ENCODE measurements at regions not wholly inside any gene's neighbourhood (a gene's known extent, or its start where the extent isn't known, plus 50 kb on each side); places are given as distances from the start of the nearest gene placed in this dataset.

DNA sequence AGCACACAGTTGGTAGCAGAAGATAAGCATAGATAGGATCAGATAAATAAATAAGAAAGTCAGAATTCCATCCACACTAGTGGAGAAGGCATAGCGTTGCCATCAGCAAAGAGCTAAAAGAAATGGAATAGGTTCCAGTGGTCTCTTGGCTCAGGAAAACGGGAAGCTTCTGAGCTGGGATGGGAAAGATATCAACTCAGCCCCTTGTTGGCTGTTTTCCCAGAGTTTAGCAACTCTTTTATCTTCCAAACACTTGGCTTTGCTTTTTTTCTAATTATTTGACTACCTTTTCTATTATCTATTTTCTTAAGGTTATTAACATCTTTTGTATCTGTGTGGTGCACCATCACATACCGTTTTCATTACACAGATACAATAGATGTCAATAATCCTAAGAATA, 445.7 kb upstream of the TRPC7 start:
- no peak for DNase-seq (ENCODE audit: low spot score)

DNA sequence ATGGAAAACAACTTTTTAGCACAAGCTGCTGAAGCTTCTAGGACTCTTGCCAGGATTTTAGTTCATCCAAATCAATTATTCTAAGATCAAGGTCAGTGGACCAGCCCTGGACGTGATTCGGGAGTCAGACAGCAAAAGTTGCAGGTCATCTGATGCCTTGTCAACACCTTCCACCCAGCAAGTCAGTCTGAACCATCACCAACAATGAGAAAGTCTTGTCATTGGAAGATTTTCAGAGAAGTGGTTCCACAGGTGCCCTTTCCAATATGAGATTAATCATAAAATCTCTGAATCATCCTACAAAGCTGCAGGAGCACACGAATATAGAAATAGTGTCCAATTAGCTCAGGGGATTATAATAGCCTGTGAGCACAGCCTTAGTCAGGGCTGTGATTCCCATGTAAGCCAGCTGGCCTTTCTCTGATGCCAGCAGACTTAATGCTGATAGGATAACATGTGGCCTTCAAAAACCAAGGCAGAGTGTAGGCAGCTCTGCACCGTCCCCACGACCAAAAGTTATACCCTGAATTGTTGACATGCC, 445.0 kb upstream of the TRPC7 start:
- peak; percentile 58 for DNase-seq (ENCODE audit: low spot score)

DNA sequence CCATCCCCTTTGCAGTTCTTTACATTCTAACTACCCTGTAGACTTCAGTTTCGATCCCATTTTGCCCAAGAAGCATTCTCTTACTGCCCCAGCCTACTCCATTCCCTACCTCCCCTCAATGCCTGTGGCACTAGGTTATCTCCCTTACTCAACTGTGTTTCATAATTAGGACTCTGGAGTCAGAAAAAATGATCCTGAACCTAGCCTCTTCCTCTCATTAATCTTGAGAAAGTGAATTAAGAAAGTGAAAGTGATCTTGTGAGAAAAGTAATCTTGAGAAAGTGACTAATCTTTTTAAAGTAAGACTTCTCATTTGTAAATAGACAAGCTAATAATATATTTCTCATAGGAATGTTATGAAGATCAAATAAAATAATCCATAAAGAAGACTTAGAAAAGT, 444.0 kb upstream of the TRPC7 start:
- no peak for DNase-seq (ENCODE audit: low spot score)

- DNase-seq (ENCODE audit: low spot score): no peak
Observed at GRCh38 chr5:136808756-136809155, 443.4 kb upstream of the TRPC7 start.

- DNase-seq (ENCODE audit: low spot score): no peak
Observed at GRCh38 chr5:136805466-136805865, 440.1 kb upstream of the TRPC7 start.

DNA sequence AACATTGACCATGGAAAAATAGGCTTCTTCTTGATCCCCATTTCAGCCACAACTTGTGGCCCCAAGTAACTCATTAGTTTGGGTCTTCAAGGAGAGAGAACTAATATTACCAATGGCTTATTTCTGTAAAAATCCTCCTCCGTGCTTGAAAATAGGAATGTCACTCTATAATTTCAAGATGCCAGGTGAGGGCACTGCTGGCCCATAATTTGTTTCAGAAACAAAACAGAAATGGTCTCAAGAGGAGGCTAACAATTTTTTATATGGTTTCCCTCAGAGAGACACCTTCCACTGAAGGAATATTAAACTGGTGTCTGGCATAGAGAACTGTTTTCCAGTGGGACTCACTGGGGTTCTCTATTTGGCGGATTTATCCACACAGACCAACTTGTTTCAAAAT, 437.0 kb upstream of the TRPC7 start:
- peak; percentile 32 for DNase-seq (ENCODE audit: low spot score)

DNA sequence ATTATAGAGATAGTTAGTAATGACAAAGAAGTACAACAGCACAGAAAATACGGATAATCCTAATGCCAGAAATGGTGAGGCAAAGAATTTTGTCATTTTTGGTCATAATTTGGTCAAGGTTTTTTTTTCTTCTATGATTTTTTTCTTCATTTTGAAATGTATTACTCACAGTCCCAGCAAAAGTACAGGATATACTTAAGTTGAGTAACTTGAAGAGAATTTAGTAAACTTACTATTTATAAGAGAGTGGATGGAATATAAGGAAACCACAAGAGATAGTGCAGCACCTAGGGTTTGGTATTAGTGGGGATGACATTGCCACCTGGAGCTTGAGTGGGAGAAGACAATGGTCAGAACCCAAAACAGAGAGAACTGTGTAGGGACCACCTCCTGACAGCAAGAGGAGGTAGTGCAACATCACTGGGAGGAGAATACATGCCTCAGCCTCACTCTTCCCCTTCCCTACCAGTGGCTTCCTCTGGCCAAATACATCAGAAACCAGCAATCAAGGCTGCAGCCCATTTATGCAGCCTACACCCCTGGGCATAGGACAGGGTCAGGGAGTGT, 434.5 kb upstream of the TRPC7 start:
- DNase-seq (ENCODE audit: low spot score): peak; percentile 12

- DNase-seq (ENCODE audit: low spot score): no peak
Observed at GRCh38 chr5:136793300-136793699, 428.0 kb upstream of the TRPC7 start.

- DNase-seq (ENCODE audit: low spot score): peak; percentile 54
Observed at GRCh38 chr5:136781464-136781863, 416.1 kb upstream of the TRPC7 start.

DNA sequence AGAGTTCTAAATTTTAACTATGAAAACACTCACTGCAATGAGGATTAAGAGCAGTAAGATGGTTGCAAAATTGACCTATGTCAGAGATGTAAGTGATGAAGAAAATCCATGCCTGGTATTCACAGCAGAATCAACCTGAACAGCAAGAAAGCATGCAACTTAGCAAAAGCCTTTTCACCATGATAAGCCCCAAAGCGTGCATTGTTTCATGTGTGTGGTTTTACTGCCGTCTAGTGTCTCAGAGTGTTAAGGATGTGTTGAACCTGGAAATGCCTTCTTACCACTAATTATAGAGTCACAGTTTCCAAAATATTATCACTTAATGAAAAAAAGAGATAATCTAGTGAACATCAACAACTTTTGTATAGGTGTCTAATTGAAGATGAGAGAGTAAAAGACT, 415.2 kb upstream of the TRPC7 start:
- DNase-seq (ENCODE audit: low spot score): no peak

- no peak for DNase-seq (ENCODE audit: low spot score)
Observed at GRCh38 chr5:136776022-136776927, 410.9 kb upstream of the TRPC7 start.

- DNase-seq (ENCODE audit: low spot score): no peak
Observed at GRCh38 chr5:136772491-136772890, 407.1 kb upstream of the TRPC7 start.

DNA sequence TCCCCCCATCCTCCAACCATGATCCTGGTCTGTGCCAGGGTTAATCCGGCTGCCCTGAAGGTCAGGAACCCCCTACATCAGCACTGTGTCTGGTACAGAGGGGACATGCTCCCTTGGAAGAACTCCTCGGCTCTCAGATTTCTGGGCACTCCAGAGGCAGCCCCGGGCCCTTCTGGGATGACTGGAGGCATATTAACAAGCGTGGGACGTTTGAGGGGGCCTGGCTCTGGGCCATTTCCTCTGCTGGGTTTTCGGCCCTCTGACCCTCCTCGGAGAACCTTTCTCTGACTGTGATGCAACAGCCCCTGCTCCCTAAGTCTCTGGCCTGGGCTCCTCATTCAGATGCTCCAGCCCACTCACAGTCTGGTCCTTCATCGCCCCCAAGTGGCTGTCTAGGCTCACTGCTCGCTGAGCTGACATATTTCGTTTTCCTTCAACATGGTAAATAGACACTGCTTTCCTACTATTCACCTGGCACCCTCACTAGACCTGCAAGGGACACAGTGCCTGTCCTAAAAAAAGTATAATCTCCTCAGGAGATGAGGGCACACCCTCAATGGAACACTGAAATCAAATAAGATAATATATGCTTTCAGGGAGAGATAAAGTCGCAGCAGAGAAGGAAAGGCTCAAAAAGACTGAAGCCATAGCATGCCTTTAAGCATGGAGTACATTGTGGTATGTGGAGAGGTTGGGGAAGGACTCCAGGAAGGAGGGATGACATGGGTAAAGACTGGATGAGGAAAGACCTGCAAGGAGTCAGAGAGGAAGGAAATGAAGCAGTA, 404.7 kb upstream of the TRPC7 start:
- DNase-seq (ENCODE audit: low spot score): peak; percentile 91

- DNase-seq (ENCODE audit: low spot score): no peak
Observed at GRCh38 chr5:136769093-136769492, 403.7 kb upstream of the TRPC7 start.

DNA sequence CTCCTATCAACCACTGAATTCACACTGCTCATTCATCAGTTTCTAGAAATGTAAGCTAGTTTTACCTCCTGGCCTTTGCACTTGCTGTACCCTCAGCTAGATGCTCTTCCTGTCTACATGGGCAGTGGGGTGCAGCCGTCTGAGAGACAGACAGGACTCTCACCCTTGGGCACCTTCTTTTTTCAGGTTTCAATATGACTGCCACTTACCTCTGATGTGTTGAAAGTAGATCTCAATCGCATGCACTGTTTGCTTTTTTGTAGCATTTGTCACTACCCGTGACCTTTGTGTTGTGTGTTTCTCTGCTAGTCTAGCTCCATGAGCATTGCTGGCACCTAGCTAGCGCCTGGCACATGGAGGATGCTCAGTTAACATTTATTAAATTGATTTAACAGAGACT, 403.1 kb upstream of the TRPC7 start:
- no peak for DNase-seq (ENCODE audit: low spot score)

- DNase-seq (ENCODE audit: low spot score): no peak
Observed at GRCh38 chr5:136766456-136766855, 401.1 kb upstream of the TRPC7 start.

DNA sequence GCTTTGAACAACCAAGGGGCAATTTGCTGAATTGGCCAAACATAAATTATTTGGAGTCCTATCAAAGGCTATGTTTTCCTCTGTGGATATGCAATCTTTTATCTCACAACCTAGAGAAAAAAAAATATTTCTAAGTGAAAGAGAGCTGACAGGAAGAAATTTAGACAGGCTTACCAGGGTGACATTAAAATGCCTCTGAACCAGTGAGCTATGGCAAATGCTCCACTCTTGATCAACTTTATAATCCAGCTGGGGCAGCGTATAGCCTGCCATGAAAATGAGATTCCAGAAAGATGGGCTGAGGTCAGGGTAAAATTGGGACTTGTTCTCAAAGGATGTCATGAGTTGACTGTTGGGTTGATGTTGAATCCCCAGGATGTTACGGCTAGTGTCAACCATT, 399.3 kb upstream of the TRPC7 start:
- DNase-seq (ENCODE audit: low spot score): no peak

DNA sequence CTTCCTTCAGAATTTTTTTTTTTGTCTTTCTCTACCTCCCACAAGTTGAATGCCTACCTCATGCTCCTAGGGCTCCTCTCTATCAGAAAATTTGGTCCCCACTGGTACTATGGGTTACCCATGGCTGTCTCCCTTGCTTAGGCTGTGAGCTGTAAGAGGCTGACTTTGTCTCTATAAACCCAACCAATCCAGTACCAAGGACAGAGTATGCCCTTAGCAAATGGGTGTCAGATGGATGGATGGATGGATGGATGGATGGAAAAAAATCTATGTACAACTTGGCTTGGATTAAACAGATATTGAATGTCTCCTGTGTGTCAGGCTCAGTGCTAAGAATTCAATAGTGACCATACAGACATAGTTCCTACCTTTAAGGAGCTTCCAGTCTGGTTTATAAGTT, 398.2 kb upstream of the TRPC7 start:
- DNase-seq (ENCODE audit: low spot score): no peak

GRCh38 chr5:136754216-136754615, 388.9 kb upstream of the TRPC7 start:
- no peak for DNase-seq (ENCODE audit: low spot score)

DNA sequence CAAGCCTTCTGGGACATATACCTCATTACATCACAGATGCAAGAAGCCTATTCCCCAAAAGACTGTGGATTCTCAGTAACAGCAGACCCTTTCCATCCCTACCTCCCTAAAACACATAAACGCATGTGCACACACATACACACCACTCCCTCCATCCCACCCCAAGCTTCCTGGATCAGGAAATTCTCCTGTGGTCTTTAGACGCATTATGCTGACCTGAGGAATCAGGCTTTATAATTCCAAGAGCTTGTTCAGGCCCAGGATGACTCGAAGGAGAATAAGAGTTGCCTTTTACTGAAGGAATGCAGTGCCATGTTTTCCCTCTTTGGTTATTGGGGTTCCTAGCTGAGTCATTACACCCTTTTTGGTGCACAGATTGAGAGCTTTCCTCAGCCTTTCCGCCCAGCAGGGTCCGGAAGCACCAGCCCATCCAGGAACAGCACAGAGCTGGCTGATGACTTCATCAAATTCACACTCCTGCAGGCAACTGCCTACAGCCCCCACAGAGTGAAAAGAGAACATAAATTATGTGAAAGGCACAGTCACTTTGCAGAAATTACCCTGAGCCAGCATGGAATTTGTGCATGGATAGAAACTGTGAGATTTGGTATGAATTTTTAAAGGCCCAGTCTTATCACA, 385.0 kb upstream of the TRPC7 start:
- DNase-seq (ENCODE audit: low spot score): no peak

GRCh38 chr5:136749016-136749415, 383.7 kb upstream of the TRPC7 start:
- DNase-seq (ENCODE audit: low spot score): no peak

DNA sequence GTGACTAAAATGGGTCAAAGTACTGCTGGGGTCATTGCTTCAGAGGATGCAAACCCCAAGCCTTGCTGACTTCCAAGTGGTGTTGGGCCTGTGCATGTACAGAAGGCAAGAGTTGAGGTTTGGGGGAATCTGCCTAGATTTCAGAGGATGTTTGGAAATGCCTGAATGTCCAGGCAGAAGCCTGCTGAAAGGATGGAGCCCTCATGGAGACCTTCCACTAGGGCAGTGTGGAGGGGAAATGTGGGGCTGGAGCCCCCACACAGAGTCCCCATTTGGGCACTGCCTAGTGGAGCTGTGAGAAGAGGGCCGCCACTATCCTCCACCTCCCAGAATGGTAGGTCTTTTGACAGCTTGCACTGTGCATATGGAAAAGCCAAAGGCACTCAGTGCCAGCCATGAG, 377.7 kb upstream of the TRPC7 start:
- DNase-seq (ENCODE audit: low spot score): no peak
